PFSK-1 (cell line): ENCODE measurements at regions not wholly inside any gene's neighbourhood (a gene's known extent, or its start where the extent isn't known, plus 50 kb on each side); places are given as distances from the start of the nearest gene placed in this dataset.

Source experiments
- FOXP2 ChIP-seq: optimal IDR thresholded peaks from 2 replicates; pipeline ENCODE3; 2011; ENCODE audit warnings: borderline replicate concordance, control low read depth, inconsistent platforms; ENCODE audit not compliant: insufficient read depth; ENCODE audit errors: extremely low read length, extremely low read depth
- POLR2AphosphoS5 ChIP-seq: IDR thresholded peaks from 2 replicates; pipeline ENCODE4 v1.6.1; 2012; ENCODE audit warnings: low read depth, mild to moderate bottlenecking, control low read depth, low read length, moderate library complexity
- SIN3A ChIP-seq: IDR thresholded peaks from 2 replicates; pipeline ENCODE4 v1.6.1; 2012; ENCODE audit warnings: mild to moderate bottlenecking, low read length, moderate library complexity, borderline replicate concordance; ENCODE audit not compliant: insufficient read depth
- TAF1 ChIP-seq: IDR thresholded peaks from 2 replicates; pipeline ENCODE4 v1.6.1; 2012; ENCODE audit warnings: low read length, control low read depth, borderline replicate concordance; ENCODE audit not compliant: insufficient read depth
- TF ChIP-seq, protein P1 (sequence below), 2 experiments: IDR thresholded peaks; 2 replicates each; pipeline versions ENCODE4 v1.6.1 to v1.8.0; 2011 to 2012; ENCODE audit warnings: low read depth in 2 of 2, low read length in 2 of 2, control low read depth in 1 of 2, inconsistent platforms in 1 of 2, mild to moderate bottlenecking in 1 of 2, moderate library complexity in 1 of 2; ENCODE audit not compliant: insufficient read depth in 1 of 2

DNA sequence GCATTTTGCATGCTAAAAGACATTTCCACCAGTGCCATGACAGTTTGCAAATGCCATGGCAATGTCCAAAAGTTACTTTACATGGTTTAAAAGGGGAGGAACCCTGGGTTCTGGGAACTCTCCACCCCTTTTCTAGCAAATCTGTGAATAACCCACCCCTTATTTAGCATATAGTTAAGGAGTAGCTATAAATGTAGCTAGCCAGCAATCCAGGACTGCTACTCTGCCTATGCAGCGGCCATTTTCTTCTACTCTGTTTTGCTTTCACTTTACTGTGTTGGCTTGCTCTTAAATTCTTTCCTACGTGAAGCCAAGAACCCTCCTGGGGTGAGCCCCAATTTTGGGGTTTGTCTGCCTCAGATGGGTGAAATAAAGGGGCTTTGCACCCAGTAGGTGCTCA, 141.0 kb downstream of the PTPN11 start:
- TF ChIP-seq FOXP2 (no peak), POLR2AphosphoS5 (no peak), SIN3A (no peak), TAF1 (no peak)
- TF ChIP-seq, protein P1, sequence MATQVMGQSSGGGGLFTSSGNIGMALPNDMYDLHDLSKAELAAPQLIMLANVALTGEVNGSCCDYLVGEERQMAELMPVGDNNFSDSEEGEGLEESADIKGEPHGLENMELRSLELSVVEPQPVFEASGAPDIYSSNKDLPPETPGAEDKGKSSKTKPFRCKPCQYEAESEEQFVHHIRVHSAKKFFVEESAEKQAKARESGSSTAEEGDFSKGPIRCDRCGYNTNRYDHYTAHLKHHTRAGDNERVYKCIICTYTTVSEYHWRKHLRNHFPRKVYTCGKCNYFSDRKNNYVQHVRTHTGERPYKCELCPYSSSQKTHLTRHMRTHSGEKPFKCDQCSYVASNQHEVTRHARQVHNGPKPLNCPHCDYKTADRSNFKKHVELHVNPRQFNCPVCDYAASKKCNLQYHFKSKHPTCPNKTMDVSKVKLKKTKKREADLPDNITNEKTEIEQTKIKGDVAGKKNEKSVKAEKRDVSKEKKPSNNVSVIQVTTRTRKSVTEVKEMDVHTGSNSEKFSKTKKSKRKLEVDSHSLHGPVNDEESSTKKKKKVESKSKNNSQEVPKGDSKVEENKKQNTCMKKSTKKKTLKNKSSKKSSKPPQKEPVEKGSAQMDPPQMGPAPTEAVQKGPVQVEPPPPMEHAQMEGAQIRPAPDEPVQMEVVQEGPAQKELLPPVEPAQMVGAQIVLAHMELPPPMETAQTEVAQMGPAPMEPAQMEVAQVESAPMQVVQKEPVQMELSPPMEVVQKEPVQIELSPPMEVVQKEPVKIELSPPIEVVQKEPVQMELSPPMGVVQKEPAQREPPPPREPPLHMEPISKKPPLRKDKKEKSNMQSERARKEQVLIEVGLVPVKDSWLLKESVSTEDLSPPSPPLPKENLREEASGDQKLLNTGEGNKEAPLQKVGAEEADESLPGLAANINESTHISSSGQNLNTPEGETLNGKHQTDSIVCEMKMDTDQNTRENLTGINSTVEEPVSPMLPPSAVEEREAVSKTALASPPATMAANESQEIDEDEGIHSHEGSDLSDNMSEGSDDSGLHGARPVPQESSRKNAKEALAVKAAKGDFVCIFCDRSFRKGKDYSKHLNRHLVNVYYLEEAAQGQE (IDR thresholded peaks at IDR 0.05; ENCODE audit: insufficient read depth in 1 of 2, low read depth in 2 of 2, low read length in 2 of 2) = no peak

DNA sequence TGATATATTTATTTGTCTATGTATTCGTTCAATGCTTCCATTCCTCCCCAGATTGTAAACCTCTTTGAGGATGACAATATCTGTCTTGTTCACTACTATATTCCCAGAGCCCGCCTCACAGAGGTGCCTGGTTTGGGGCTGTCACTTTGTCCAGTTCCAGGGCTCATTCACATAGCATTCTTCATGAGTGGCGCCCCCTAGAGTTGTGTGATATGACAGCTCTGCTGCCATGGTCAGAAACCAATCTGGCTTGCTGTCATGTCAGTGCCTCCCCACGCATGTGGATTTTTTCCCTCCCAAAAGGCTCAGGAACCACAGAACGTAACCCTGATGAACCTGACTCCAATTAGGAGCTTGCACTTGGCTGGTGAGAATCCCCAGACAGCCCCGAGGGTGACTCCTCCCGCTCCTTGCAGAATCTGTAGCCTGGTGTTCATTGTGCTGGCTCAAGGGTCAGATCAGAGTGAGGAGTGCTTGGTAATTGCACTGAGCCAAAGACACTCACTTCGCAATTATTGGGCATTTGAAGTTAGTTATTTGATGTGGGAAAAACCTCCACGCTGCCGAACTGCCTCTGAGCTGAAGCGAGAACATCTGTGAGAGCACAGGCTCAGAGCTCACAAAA, 145.5 kb downstream of the PTPN11 start:
- TF ChIP-seq POLR2AphosphoS5 (no peak), SIN3A (no peak), TAF1 (no peak), FOXP2 (no peak)
- TF ChIP-seq, protein P1 (IDR thresholded peaks at IDR 0.05; ENCODE audit: insufficient read depth in 1 of 2, low read depth in 2 of 2, low read length in 2 of 2) = no peak

- TF ChIP-seq SIN3A = no peak
- TF ChIP-seq POLR2AphosphoS5 = no peak
- TF ChIP-seq, protein P1 (IDR thresholded peaks at IDR 0.05; ENCODE audit: insufficient read depth in 1 of 2, low read depth in 2 of 2, low read length in 2 of 2) = no peak
- TF ChIP-seq TAF1 = no peak
- no peak for TF ChIP-seq FOXP2
Observed at GRCh38 chr12:112568641-112569040, 149.9 kb downstream of the PTPN11 start.

DNA sequence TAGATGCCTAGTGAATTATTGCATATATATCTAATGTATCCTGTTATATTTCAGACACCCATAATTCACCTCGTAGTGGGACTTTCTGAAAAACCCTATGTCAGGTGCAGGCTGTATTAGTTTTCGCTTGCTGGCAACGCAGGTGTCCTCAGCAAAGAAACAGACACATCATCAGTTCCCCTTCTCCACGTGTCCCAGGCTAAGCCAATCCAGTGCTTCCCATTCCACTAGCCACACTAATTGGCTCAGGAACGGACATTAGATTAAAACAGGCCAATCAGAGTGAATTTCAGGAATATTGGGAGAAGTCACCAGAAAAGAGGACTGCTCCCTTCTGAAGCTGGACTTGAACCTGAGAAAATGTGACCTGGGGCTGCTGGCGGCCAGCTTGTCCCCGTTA, 151.3 kb downstream of the PTPN11 start:
- TF ChIP-seq SIN3A = no peak
- TF ChIP-seq POLR2AphosphoS5 = no peak
- TF ChIP-seq, protein P1 (IDR thresholded peaks at IDR 0.05; ENCODE audit: insufficient read depth in 1 of 2, low read depth in 2 of 2, low read length in 2 of 2) = no peak
- TF ChIP-seq TAF1 = no peak
- no peak for TF ChIP-seq FOXP2

GRCh38 chr12:112573141-112573540, 154.4 kb downstream of the PTPN11 start:
- TF ChIP-seq, protein P1 (IDR thresholded peaks at IDR 0.05; ENCODE audit: insufficient read depth in 1 of 2, low read depth in 2 of 2, low read length in 2 of 2) = no peak
- no peak for TF ChIP-seq POLR2AphosphoS5
- TF ChIP-seq FOXP2 = no peak
- TF ChIP-seq TAF1 = no peak
- TF ChIP-seq SIN3A = no peak
